Fibroblast of lung (primary cell): ENCODE measurements at regions not wholly inside any gene's neighbourhood (a gene's known extent, or its start where the extent isn't known, plus 50 kb on each side); places are given as distances from the start of the nearest gene placed in this dataset.

Experiments used
- EZH2 ChIP-seq: IDR thresholded peaks from 2 replicates; pipeline ENCODE4 v1.5.1; 2012; ENCODE audit warnings: low read length, control low read depth, mild to moderate bottlenecking; ENCODE audit errors: missing control alignments
- TF ChIP-seq, protein P1 (sequence below), 2 donors: IDR thresholded peaks in 1 of 2; conservative IDR thresholded peaks in 1 of 2; 1 replicate in 1 of 2; 2 replicates in 1 of 2; pipeline ENCODE4 v1.5.1; 2011 to 2012; ENCODE audit warnings: low read length in 2 of 2, control low read depth in 1 of 2, inconsistent platforms in 1 of 2, low read depth in 1 of 2, mild to moderate bottlenecking in 1 of 2

DNA sequence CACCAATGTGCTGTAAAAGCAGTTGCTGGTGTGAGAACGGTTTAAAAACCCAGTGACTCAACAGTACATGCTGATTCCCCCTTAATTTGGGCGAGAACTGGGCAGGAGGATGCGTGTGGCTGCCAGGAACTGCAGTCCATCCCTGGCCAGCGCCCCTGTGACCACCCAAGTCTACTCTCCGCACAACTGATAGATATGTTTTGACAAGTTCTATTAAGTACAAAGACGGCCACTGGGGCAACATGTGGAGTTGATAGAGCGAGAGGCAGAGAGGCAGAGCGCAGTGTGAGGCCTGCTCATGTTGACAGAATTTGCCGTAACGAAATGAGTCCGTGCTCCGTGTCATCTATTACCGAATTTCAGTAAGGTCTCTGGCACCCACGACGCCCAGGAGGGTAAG, 855.0 kb downstream of the BCL11B start:
- TF ChIP-seq, protein P1, sequence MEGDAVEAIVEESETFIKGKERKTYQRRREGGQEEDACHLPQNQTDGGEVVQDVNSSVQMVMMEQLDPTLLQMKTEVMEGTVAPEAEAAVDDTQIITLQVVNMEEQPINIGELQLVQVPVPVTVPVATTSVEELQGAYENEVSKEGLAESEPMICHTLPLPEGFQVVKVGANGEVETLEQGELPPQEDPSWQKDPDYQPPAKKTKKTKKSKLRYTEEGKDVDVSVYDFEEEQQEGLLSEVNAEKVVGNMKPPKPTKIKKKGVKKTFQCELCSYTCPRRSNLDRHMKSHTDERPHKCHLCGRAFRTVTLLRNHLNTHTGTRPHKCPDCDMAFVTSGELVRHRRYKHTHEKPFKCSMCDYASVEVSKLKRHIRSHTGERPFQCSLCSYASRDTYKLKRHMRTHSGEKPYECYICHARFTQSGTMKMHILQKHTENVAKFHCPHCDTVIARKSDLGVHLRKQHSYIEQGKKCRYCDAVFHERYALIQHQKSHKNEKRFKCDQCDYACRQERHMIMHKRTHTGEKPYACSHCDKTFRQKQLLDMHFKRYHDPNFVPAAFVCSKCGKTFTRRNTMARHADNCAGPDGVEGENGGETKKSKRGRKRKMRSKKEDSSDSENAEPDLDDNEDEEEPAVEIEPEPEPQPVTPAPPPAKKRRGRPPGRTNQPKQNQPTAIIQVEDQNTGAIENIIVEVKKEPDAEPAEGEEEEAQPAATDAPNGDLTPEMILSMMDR (conservative IDR thresholded peaks at IDR 0.05 in 1 of 2, IDR thresholded peaks at IDR 0.05 in 1 of 2; ENCODE audit: low read depth in 1 of 2, low read length in 2 of 2), result no peak
- no peak for TF ChIP-seq EZH2
